ENCODE measurements at regions not wholly inside any gene's neighbourhood (a gene's known extent, or its start where the extent isn't known, plus 50 kb on each side); places are given as distances from the start of the nearest gene placed in this dataset.
A peak's percentile ranks its signal among the peaks of the same experiment; 100 is the strongest.
"Not testable (repeated sequence)": the region's sequence is repeated elsewhere in the genome, so short reads cannot be mapped to it uniquely, and the experiment has no call there.

GRCh38 chr9:755454-756381 is 85.8 kb upstream of the DMRT1 start:
- H3K36me3 Mint-ChIP-seq, result no peaks in the 10 kb centered on the region

DNA sequence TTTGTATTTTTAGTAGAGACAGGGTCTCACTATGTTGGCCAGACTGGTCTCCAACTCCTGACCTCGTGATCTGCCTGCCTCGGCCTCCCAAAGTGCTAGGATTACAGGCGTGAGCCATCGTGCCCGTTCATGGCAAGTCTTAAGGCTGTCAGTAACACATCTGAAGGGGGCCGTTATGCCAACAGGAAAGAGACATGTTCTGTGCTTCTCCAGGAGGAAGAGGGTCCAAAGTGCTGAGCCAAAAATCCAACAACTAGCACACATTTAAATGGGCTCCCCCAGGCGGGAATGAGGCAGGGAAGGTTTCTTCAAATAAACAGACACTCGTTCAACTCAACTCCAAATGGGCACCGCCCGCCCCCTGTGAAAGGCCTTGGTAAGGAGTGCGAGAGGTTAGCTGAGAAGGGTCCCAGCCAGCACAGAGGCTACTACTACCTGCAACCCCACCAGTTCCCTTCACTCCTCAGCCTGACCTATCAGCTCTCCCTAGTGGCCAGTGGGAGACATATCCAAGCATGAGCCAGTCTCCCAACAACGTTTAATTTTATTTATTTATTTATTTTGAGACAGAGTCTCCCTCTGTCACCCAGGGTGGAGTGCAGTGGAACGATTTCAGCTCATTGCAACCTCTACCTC is 84.1 kb upstream of the DMRT1 start:
- no peak for ATAC-seq
- no peak for DNase-seq (ENCODE audit: low spot score)
- Mint-ChIP-seq H3K27ac (no peak overlapping the region), H3K4me3 (peak overlapping the region; percentile 27), H3K4me1 (ENCODE audit: low read depth in 2 of 2) (peaks cover 35 to 54% of the 10 kb centered on the region in 2 donors), H3K27me3 (peaks cover 5 to 8% of the 10 kb centered on the region in 2 donors), H3K9me3 (no peaks in the 10 kb centered on the region), H3K36me3 (no peaks in the 10 kb centered on the region)

More at GRCh38 chr9:755454-756381, 85.8 kb upstream of the DMRT1 start:
- Mint-ChIP-seq H3K9me3 (no peaks in the 10 kb centered on the region), H3K4me3 (peak overlapping the region; percentile 89), H3K4me1 (ENCODE audit: low read depth in 2 of 2) (peaks cover 39 to 60% of the 10 kb centered on the region in 2 donors), H3K27ac (peak overlapping the region; percentile 84), H3K27me3 (peaks cover 5 to 8% of the 10 kb centered on the region in 2 donors)
- peak; percentile 87 to 93 for ATAC-seq
- peak; percentile 84 for DNase-seq (ENCODE audit: low spot score)

DNA sequence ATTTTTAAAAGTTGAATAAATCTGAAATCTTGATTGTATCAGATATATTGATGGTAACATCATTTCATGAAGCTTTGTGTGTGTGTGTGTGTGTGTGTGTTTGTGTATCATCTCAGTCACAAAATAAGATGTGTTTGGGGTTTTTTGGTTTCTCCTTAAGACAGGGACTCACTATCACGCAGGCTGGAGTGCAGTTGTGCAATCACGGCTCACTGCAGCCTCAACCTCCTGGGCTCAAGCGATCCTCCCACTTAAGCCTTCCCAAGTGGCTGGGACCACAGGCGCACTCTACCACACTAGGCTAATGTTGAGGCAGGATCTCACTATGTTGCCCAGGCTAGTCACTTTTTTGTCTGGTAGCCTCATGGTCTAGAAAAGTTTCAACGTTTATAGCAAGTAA is 83.4 kb upstream of the DMRT1 start:
- Mint-ChIP-seq H3K27ac (no peak overlapping the region), H3K27me3 (peaks cover 5 to 8% of the 10 kb centered on the region in 2 donors), H3K4me1 (ENCODE audit: low read depth in 2 of 2) (peaks cover 36 to 49% of the 10 kb centered on the region in 2 donors), H3K36me3 (no peaks in the 10 kb centered on the region), H3K9me3 (no peaks in the 10 kb centered on the region), H3K4me3 (no peak overlapping the region)
- DNase-seq (ENCODE audit: low spot score) (no peak), ATAC-seq (no peak)

DNA sequence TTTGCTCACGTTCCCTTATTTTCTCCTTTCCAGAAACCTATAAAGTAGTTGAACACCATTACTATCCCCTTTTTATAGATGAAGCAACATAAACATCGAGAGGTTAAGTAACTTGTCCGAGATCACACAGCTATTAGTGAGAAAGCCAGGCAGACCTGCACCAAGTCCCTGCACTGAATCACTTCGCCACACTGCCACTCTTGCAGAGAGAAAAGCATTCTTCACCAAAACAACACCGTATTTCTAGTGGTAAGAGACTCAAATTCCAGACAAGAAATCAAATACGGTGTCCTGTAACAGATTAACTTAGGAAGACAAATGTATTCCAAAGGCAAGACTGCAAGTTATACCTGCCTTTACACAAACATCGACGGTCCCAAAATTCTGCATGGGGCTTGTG is 82.0 kb upstream of the DMRT1 start:
- no peaks in the 10 kb centered on the region for H3K36me3 Mint-ChIP-seq
- no peak overlapping the region for H3K4me3 Mint-ChIP-seq
- H3K27ac Mint-ChIP-seq, result no peak overlapping the region
- DNase-seq (ENCODE audit: low spot score) (no peak), ATAC-seq (no peak)
- H3K4me1 Mint-ChIP-seq (ENCODE audit: low read depth in 2 of 2), result peaks cover 36 to 50% of the 10 kb centered on the region in 2 donors
- no peaks in the 10 kb centered on the region for H3K9me3 Mint-ChIP-seq
- peaks cover under 1 to 8% of the 10 kb centered on the region in 2 donors for H3K27me3 Mint-ChIP-seq

DNA sequence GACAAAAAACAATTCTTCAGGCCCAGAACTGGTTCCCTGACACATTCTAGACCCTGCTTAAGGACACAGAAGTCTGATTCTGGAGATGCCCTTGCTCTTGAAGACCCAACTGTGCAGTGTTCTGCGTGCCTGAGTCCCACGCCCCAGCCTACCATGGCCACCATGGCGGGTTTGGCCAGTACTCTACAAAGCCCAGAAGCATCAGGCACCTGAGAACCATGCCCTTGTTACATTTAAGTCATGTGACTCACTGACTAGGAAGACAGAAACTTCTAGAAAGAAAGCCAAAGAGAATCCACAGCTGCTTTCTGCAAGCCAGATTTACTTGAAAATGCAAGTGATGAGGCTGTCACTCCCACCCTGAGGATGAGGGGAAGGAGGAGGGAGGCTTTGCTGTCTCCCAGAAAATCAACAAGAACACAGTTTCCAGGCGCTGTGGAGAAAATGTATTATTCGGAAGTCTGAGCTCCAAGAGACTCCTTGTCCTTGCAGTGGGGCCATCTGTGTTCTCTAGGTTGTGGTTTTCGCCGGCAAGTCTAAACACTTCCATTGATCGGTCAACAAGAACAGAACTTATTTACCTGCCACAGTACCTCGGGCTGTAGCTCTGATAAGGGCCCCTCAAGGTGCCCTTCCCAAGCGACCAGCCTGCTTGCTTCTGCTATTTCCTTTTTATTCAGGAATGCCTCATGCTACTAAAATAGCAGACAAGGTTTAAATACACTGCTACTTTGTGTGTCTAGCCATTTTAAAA is 81.3 kb upstream of the DMRT1 start:
- ATAC-seq, result no peak
- H3K27ac Mint-ChIP-seq, result no peak overlapping the region
- peaks cover 6 to 8% of the 10 kb centered on the region in 2 donors for H3K27me3 Mint-ChIP-seq
- H3K4me3 Mint-ChIP-seq, result no peak overlapping the region
- no peaks in the 10 kb centered on the region for H3K9me3 Mint-ChIP-seq
- DNase-seq (ENCODE audit: low spot score), result no peak
- no peaks in the 10 kb centered on the region for H3K36me3 Mint-ChIP-seq
- H3K4me1 Mint-ChIP-seq (ENCODE audit: low read depth in 2 of 2), result peaks cover 32 to 44% of the 10 kb centered on the region in 2 donors

DNA sequence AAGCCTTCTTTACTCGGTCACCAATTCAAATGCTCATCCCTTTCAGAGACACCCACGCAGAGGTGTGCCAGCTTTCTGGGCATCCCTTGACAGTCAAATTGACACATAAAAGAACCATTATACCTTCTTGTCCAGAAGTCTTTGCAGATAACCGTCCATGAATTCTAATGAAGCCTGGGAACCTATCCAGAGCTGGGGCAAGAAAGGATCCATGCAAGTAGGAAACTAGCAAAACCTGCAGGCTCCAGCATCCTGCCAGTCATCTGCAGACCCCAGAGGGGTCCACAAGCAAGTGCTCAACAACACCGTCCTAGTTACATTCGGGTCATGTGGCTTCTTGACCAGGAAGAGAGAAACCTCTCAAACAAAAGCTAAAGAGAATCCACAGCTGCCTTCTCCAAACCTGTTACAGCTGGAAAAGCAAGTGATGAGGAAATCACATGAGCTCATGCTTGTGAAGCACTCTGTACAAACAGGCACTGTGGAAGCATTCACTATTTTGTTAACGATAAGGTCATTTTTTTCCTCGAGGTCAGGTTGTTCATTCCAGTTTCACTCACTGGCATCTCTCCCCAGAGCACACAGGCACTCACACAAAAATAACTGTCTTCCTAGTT is 80.2 kb upstream of the DMRT1 start:
- H3K27me3 Mint-ChIP-seq, result peaks cover 4 to 12% of the 10 kb centered on the region in 2 donors
- H3K36me3 Mint-ChIP-seq, result no peaks in the 10 kb centered on the region
- no peak for DNase-seq (ENCODE audit: low spot score)
- no peak for ATAC-seq
- peaks cover 21 to 33% of the 10 kb centered on the region in 2 donors for H3K4me1 Mint-ChIP-seq (ENCODE audit: low read depth in 2 of 2)
- H3K9me3 Mint-ChIP-seq, result no peaks in the 10 kb centered on the region
- no peak overlapping the region for H3K4me3 Mint-ChIP-seq
- no peak overlapping the region for H3K27ac Mint-ChIP-seq

- no peaks in the 10 kb centered on the region for H3K9me3 Mint-ChIP-seq
- no peak overlapping the region for H3K27ac Mint-ChIP-seq
- H3K36me3 Mint-ChIP-seq, result no peaks in the 10 kb centered on the region
- peaks cover 4 to 12% of the 10 kb centered on the region in 2 donors for H3K27me3 Mint-ChIP-seq
- peak overlapping the region; percentile 32 for H3K4me3 Mint-ChIP-seq
- DNase-seq (ENCODE audit: low spot score), result no peak
- ATAC-seq, result peak; percentile 63 to 64
- peaks cover 21 to 32% of the 10 kb centered on the region in 2 donors for H3K4me1 Mint-ChIP-seq (ENCODE audit: low read depth in 2 of 2)
These were observed 79.5 kb upstream of the DMRT1 start for GRCh38 chr9:761793-762560.

DNA sequence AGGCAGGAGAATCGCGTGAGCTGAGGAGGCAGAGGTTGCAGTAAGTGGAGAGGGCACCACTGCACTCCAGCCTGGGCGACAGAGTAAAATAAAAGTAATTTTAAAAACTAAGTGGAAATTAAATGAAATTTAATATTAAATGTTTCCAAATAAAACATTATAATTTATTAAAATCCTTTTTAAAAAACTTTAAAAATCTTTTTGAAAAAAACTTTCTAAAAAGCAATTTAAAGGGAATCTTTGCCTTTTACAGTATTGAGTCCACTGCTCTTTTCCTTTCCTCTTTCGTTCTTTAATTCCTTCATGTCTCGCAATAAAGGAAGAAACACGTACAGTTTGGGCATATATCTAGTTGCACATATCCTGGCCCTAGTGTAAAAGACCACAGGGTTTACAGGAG is 77.8 kb upstream of the DMRT1 start:
- Mint-ChIP-seq H3K27ac (no peak overlapping the region), H3K4me3 (peak overlapping the region; percentile 43), H3K36me3 (no peaks in the 10 kb centered on the region), H3K27me3 (peaks cover 10 to 22% of the 10 kb centered on the region in 2 donors), H3K4me1 (ENCODE audit: low read depth in 2 of 2) (peaks cover 16 to 23% of the 10 kb centered on the region in 2 donors), H3K9me3 (no peaks in the 10 kb centered on the region)
- no peak for DNase-seq (ENCODE audit: low spot score)
- ATAC-seq, result no peak

DNA sequence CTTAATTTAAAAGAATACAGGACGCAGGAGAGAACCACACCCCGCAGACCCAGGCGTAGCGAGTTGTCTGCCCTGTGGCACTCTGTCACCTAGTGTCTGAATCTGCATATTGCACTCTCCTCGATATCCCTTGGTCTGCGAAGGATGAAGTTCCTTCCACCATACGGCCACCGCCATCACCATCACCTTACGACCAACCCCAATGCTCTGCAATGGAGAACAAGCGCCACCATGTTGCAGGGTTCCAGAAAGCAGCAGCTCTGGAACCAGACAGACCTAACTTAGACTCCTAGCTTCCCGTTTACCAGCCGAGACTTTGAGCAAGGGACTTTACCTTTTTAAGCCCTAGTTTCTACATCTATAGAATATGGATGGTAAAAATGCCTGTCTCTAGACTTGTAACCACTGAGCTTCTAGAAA is 77.4 kb upstream of the DMRT1 start:
- Mint-ChIP-seq H3K4me3 (peak overlapping the region; percentile 43), H3K27me3 (peaks cover 13 to 26% of the 10 kb centered on the region in 2 donors), H3K4me1 (ENCODE audit: low read depth in 2 of 2) (peaks cover 15 to 21% of the 10 kb centered on the region in 2 donors), H3K27ac (no peak overlapping the region), H3K36me3 (peaks cover 2% of the 10 kb centered on the region), H3K9me3 (no peaks in the 10 kb centered on the region)
- no peak for DNase-seq (ENCODE audit: low spot score)
- peak; percentile 83 to 92 for ATAC-seq

DNA sequence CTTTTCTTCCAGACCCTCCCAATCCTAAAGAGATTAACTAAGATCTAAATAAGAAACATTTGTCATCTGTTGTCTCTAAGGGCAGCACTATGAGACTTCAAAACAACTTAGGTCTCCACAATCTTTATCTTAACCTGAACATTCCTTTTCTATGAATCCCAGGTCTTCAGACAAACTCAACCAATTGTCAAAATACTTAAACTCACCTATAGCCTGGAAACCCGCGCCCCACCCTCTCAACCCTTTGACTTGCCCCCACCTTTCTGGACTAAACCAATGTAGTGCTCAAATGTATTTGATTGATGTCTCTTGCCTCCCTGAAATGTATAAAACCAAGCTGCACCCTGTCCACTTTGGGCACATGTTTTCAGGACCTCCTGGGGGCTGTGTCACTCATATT is 76.5 kb upstream of the DMRT1 start:
- no peak for DNase-seq (ENCODE audit: low spot score)
- no peak overlapping the region for H3K27ac Mint-ChIP-seq
- no peaks in the 10 kb centered on the region for H3K9me3 Mint-ChIP-seq
- no peak for ATAC-seq
- peaks cover 15 to 21% of the 10 kb centered on the region in 2 donors for H3K4me1 Mint-ChIP-seq (ENCODE audit: low read depth in 2 of 2)
- H3K36me3 Mint-ChIP-seq, result peaks cover 7% of the 10 kb centered on the region
- no peak overlapping the region for H3K4me3 Mint-ChIP-seq
- peaks cover 17 to 35% of the 10 kb centered on the region in 2 donors for H3K27me3 Mint-ChIP-seq

GRCh38 chr9:767061-767561 is 74.4 kb upstream of the DMRT1 start:
- not testable (repeated sequence) for ATAC-seq; H3K27ac Mint-ChIP-seq; H3K4me3 Mint-ChIP-seq; H3K9me3 Mint-ChIP-seq; DNase-seq (ENCODE audit: low spot score); H3K36me3 Mint-ChIP-seq
- Mint-ChIP-seq H3K4me1 (ENCODE audit: low read depth in 2 of 2) (peaks cover 9 to 11% of the 10 kb centered on the region in 2 donors), H3K27me3 (peaks cover 28 to 56% of the 10 kb centered on the region in 2 donors)

DNA sequence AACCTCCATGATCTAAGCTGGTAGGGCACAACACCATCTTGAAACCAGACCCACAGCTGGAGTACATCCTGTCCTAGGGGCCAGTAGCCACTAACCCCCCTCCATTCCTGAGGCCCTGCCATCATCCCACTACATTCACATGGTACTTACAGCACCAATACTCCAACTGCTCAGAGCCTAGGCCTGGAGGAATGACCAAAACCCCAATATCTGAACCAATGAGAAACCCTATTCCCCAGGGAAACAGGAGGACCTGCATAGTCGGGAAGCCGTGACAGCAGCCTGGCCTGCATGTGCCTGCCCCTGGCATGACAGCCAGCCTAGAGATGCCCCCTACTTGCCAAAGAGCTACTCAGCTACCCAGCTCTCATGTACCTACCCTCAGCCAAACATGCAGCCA is 65.4 kb upstream of the DMRT1 start:
- Mint-ChIP-seq H3K27me3 (peaks cover 22 to 53% of the 10 kb centered on the region in 2 donors), H3K27ac (no peak overlapping the region), H3K4me3 (no peak overlapping the region), H3K36me3 (peaks cover 6% of the 10 kb centered on the region), H3K9me3 (no peaks in the 10 kb centered on the region), H3K4me1 (ENCODE audit: low read depth in 2 of 2) (no peaks in the 10 kb centered on the region)
- DNase-seq (ENCODE audit: low spot score), result no peak
- ATAC-seq, result no peak

All from natural killer cell treated with Interleukin-12 subunit alpha and Interleukin-12 subunit beta and Interleukin-15 and Interleukin-18, amount 100 ng/mL, for 72 hours (primary cell).